Progenitor cell of endocrine pancreas (in vitro differentiated cells): ENCODE measurements at regions not wholly inside any gene's neighbourhood (a gene's known extent, or its start where the extent isn't known, plus 50 kb on each side); places are given as distances from the start of the nearest gene placed in this dataset.
"Not testable (repeated sequence)": the region's sequence is repeated elsewhere in the genome, so short reads cannot be mapped to it uniquely, and the experiment has no call there.

Experiments
- DNase-seq: peaks from one replicate; pipeline ENCODE4 v3.0.0; 2021; ENCODE audit warnings: low spot score; ENCODE audit not compliant: unreplicated experiment
- H3K27ac Mint-ChIP-seq: 2 replicates; pipeline ENCODE4 v1.8.0; 2021; ENCODE audit warnings: mild to moderate bottlenecking, moderate library complexity, mixed read lengths
- H3K27me3 Mint-ChIP-seq: 2 replicates; pipeline ENCODE4 v1.8.0; 2021; ENCODE audit warnings: mixed read lengths
- H3K36me3 Mint-ChIP-seq: 2 replicates; pipeline ENCODE4 v1.8.0; 2022; ENCODE audit warnings: mixed read lengths; ENCODE audit not compliant: insufficient read depth
- H3K4me1 Mint-ChIP-seq: 2 replicates; pipeline ENCODE4 v1.8.0; 2021; ENCODE audit warnings: low read depth, mixed read lengths
- H3K4me3 Mint-ChIP-seq: 2 replicates; pipeline ENCODE4 v1.8.0; 2021; ENCODE audit warnings: low read depth, mild to moderate bottlenecking, moderate library complexity, mixed read lengths
- H3K9me3 Mint-ChIP-seq: 2 replicates; pipeline ENCODE4 v1.8.0; 2021; ENCODE audit warnings: low read depth, mixed read lengths
- CTCF ChIP-seq: fragments of 200-600 bp; sonication (generic); IDR thresholded peaks from one replicate; pipeline ENCODE4 v1.5.0; 2021; ENCODE audit warnings: antibody characterized with exemption, mild to moderate bottlenecking; ENCODE audit not compliant: unreplicated experiment

GRCh38 chr9:129445794-129446306 lies 175.1 kb downstream of the C9orf50 start:
- H3K27ac Mint-ChIP-seq = no peak overlapping the region
- H3K9me3 Mint-ChIP-seq = no peaks in the 10 kb centered on the region
- H3K36me3 Mint-ChIP-seq = no peaks in the 10 kb centered on the region
- TF ChIP-seq CTCF = no peak
- peaks cover 3% of the 10 kb centered on the region for H3K27me3 Mint-ChIP-seq
- peaks cover 16% of the 10 kb centered on the region for H3K4me1 Mint-ChIP-seq
- DNase-seq = no peak
- no peak overlapping the region for H3K4me3 Mint-ChIP-seq

- peaks cover 19% of the 10 kb centered on the region for H3K27me3 Mint-ChIP-seq
Observed at GRCh38 chr9:129443515-129444164, 177.3 kb downstream of the C9orf50 start.

GRCh38 chr9:129442803-129443511 lies 177.9 kb downstream of the C9orf50 start:
- Mint-ChIP-seq H3K27me3 (peaks cover 26% of the 10 kb centered on the region), H3K36me3 (no peaks in the 10 kb centered on the region), H3K27ac (peak overlapping the region; percentile 89), H3K4me1 (peaks cover 19% of the 10 kb centered on the region), H3K9me3 (no peaks in the 10 kb centered on the region), H3K4me3 (no peak overlapping the region)
- DNase-seq = no peak
- TF ChIP-seq CTCF = no peak

More at GRCh38 chr9:129443515-129444164, 177.3 kb downstream of the C9orf50 start:
- H3K4me1 Mint-ChIP-seq = peaks cover 16% of the 10 kb centered on the region
- H3K27ac Mint-ChIP-seq, H3K36me3 Mint-ChIP-seq, H3K9me3 Mint-ChIP-seq, H3K4me3 Mint-ChIP-seq, DNase-seq: not testable (repeated sequence)

GRCh38 chr9:129441852-129442251 lies 179.0 kb downstream of the C9orf50 start:
- TF ChIP-seq CTCF = no peak
- Mint-ChIP-seq H3K4me1 (peaks cover 22% of the 10 kb centered on the region), H3K27me3 (peaks cover 32% of the 10 kb centered on the region), H3K4me3 (no peak overlapping the region), H3K9me3 (no peaks in the 10 kb centered on the region), H3K27ac (peak overlapping the region; percentile 42), H3K36me3 (no peaks in the 10 kb centered on the region)
- no peak for DNase-seq

GRCh38 chr9:129440435-129441186 lies 180.3 kb downstream of the C9orf50 start:
- H3K4me3 Mint-ChIP-seq = no peak overlapping the region
- peak overlapping the region; percentile 84 for H3K27ac Mint-ChIP-seq
- H3K27me3 Mint-ChIP-seq = peaks cover 42% of the 10 kb centered on the region

More at GRCh38 chr9:129440435-129441186, 180.3 kb downstream of the C9orf50 start:
- TF ChIP-seq CTCF = no peak
- DNase-seq = no peak
- peaks cover 29% of the 10 kb centered on the region for H3K4me1 Mint-ChIP-seq
- no peaks in the 10 kb centered on the region for H3K9me3 Mint-ChIP-seq
- no peaks in the 10 kb centered on the region for H3K36me3 Mint-ChIP-seq
